ENCODE measurements at regions not wholly inside any gene's neighbourhood (a gene's known extent, or its start where the extent isn't known, plus 50 kb on each side); places are given as distances from the start of the nearest gene placed in this dataset.

DNA sequence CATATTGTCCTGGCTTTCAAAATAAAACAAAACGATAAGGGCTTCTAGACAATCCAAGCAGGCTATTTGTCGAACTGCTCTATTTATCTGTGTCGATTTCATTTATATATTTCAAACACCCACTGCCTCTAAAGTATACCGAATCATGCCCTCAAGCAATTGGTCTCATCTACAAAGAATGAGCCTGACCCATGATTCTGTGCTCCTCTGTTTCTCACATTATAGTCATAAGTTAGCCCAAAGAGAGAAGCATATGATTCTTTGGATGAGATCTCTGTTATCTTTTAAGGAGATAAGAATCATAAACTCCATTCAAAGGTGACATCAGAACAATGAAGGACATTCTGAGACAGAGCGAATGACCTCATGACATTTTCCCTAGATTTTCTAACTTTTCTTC is 191.1 kb downstream of the MAP2K6 start:
- CTCF ChIA-PET = interaction anchor here (2.0 kb wide), 1 partner anchor 533 kb away, joined by 4 read pairs; no protein-coding TSS in a partner anchor
- no peak for DNase-seq (ENCODE audit: low spot score)
- POLR2A ChIA-PET (ENCODE audit: low non-redundant PET) = no interaction called here
- H3K27ac ChIP-seq = no peak overlapping the region
- TF ChIP-seq, protein P1, sequence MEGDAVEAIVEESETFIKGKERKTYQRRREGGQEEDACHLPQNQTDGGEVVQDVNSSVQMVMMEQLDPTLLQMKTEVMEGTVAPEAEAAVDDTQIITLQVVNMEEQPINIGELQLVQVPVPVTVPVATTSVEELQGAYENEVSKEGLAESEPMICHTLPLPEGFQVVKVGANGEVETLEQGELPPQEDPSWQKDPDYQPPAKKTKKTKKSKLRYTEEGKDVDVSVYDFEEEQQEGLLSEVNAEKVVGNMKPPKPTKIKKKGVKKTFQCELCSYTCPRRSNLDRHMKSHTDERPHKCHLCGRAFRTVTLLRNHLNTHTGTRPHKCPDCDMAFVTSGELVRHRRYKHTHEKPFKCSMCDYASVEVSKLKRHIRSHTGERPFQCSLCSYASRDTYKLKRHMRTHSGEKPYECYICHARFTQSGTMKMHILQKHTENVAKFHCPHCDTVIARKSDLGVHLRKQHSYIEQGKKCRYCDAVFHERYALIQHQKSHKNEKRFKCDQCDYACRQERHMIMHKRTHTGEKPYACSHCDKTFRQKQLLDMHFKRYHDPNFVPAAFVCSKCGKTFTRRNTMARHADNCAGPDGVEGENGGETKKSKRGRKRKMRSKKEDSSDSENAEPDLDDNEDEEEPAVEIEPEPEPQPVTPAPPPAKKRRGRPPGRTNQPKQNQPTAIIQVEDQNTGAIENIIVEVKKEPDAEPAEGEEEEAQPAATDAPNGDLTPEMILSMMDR (conservative IDR thresholded peaks at IDR 0.05; ENCODE audit: low read depth) = no peak

DNA sequence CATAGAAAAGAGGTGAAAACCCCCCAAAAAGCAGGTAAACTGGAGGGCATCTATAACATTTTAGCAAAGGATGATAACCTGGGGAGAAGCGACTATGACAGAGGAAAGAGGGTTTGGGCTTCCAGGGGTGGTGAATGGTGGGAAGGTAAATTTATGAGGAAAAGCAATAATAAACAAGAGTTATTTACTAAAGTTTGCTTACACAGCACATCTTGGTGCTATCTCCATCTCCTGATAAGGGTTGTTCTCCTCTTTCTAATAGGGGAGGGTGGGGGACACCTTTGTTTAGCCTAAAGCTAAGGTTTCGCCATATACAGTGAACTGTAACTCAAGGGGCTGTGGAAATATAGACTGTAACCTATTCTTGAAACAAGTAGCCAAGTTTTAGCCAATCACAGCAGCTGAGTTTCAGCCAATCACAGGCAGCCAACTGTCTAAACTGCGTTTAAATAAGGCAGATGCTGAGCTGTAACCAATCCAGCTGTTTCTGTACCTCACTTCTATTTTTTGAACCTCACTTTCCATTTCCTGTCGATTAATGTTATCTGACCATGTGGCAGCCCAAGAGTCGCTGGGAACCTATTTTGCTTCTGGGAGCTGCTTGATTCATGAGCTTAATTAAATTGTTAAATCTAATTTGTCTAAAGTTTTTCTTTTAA is 191.8 kb downstream of the MAP2K6 start:
- no peak for DNase-seq (ENCODE audit: low spot score)
- TF ChIP-seq, protein P1 (conservative IDR thresholded peaks at IDR 0.05; ENCODE audit: low read depth) = no peak
- ChIA-PET CTCF (interaction anchor here (0.6 to 2.0 kb wide), 24 partner anchors 13 to 1024 kb away, joined by 3 to 7 read pairs (median 4); no protein-coding TSS in a partner anchor), POLR2A (ENCODE audit: low non-redundant PET) (no interaction called here)
- no peak overlapping the region for H3K27ac ChIP-seq

DNA sequence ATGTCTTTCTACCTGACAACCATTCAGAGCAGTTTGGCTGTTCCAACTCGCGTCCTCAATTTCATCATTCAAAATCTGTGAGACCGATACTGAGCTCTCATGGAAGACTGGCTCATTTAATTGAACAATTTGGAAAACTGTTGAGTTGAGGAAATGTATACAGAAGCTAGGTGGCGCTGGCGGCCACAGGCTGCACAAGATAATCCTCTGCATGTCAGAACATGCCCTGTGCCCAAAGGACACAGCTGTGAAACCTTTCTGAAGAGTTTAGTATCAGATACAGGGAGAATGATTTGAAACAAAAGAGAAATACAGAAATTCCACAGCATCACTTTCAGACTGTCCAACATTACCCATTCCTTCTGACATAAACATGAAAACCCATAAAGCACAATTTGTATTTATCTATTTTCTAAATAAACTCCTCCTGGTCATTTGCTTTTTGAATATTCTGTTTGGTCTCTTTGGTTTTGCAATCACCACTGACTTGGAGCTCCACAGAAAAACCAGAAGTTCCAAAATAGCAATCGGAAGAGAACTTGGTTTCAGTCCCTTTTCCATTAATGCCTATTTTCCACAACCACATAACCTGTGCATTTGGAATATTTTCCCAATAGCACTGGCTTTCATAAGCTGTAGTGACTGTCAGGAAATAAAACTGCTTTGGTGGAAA is 192.8 kb downstream of the MAP2K6 start:
- TF ChIP-seq, protein P1 (conservative IDR thresholded peaks at IDR 0.05; ENCODE audit: low read depth) = peak; percentile 80
- ChIA-PET CTCF (interaction anchor here (0.5 to 2.0 kb wide), 33 partner anchors 12 to 1023 kb away, joined by 3 to 7 read pairs (median 4); no protein-coding TSS in a partner anchor), POLR2A (ENCODE audit: low non-redundant PET) (no interaction called here)
- no peak overlapping the region for H3K27ac ChIP-seq
- DNase-seq (ENCODE audit: low spot score) = peak; percentile 61

DNA sequence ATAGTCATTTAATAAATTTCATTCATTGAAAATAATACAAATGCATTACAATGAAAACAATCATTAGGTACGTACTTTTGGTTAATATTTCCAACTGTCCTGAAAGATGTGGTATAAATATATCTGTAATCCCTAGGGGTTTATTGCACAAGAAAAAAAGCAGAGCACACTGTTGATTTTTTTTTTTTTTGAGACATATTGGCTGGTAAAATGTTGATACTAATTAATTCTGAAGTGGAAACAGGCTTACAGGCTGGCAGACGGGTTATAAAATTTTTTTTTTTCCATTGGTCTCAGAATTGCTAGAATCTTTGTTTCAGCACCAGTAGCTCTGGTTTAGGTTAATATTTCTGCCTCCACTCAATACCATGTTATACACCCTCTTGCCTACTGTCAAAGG is 193.6 kb downstream of the MAP2K6 start:
- ChIA-PET POLR2A (ENCODE audit: low non-redundant PET) (no interaction called here), CTCF (interaction anchor here (0.7 to 1.7 kb wide), 5 partner anchors 154 to 1865 kb away, joined by 4 to 7 read pairs (median 4); no protein-coding TSS in a partner anchor)
- DNase-seq (ENCODE audit: low spot score) = no peak
- TF ChIP-seq, protein P1 (conservative IDR thresholded peaks at IDR 0.05; ENCODE audit: low read depth) = no peak
- no peak overlapping the region for H3K27ac ChIP-seq

DNA sequence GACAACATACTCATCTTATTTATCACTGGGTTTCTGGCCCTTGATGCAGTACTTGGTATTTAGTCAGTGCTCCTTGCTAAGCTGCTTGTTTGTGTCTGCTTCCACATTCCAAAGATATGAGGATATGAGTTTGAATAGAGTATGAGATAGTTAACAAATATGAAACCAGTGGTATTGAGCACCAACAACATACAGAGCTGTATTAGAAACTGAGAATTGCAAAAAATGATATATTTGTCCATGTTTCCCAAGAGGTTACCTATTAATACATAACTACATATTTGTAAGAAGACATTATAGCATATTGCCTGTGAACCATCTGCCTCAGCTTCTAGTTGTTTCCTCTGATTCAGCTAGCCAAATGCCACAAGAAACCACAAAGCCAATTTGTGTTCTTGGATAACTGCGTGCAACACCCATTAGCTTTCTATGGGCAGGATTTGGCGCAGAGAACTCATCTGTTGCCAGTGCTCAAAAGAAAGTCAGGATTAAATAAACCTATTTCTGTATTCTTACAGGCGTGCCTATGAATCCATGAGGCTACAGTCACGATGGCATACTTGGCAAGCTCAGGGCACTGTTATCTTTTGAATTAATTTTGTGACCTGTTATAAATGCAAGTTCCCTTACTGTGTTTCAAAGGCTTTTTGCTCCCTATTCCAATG is 194.4 kb downstream of the MAP2K6 start:
- ChIA-PET CTCF (interaction anchor here (0.6 to 1.0 kb wide), 6 partner anchors 10 to 599 kb away, joined by 3 to 4 read pairs (median 3); no protein-coding TSS in a partner anchor), POLR2A (ENCODE audit: low non-redundant PET) (no interaction called here)
- TF ChIP-seq, protein P1 (conservative IDR thresholded peaks at IDR 0.05; ENCODE audit: low read depth) = no peak
- DNase-seq (ENCODE audit: low spot score) = peak; percentile 44
- no peak overlapping the region for H3K27ac ChIP-seq

Measured in RWPE1 (cell line).